ENCODE measurements at regions not wholly inside any gene's neighbourhood (a gene's known extent, or its start where the extent isn't known, plus 50 kb on each side); places are given as distances from the start of the nearest gene placed in this dataset.

- no peak for TF ChIP-seq CTCF (IDR thresholded peaks at IDR 0.05; ENCODE audit: insufficient read depth, low read depth, low read length)
- no peak overlapping the region for H3K4me3 ChIP-seq (ENCODE audit: low read depth, low read length)
- no peak for DNase-seq (ENCODE audit: low read depth)
Observed at GRCh38 chr9:21609506-21609905, 127.4 kb upstream of the IFNE start.

- no peak for DNase-seq (ENCODE audit: low read depth)
- TF ChIP-seq CTCF (IDR thresholded peaks at IDR 0.05; ENCODE audit: insufficient read depth, low read depth, low read length): no peak
- no peak overlapping the region for H3K4me3 ChIP-seq (ENCODE audit: low read depth, low read length)
Observed at GRCh38 chr9:21611891-21612290, 129.8 kb upstream of the IFNE start.

DNA sequence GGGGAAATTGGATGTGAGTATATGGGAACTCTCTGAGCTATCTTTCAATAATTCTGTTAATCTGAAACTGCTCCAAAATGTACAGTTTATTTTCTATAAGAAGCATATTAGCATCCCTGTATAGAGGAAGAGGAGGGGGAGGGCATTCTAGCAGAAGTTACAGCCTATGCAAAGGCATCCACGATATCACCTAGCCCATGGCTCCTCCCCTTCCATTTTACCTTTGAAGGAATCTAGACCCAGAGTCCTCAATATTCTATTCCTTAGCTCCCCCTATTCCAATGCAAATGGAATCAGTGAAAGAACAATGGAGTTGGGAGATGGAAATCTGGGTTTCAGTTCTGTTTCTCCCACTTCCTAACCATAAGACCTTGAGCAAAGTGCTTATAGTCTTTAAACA lies 132.9 kb upstream of the IFNE start:
- DNase-seq (ENCODE audit: low read depth): no peak
- TF ChIP-seq CTCF (IDR thresholded peaks at IDR 0.05; ENCODE audit: insufficient read depth, low read depth, low read length): no peak
- H3K4me3 ChIP-seq (ENCODE audit: low read depth, low read length): no peak overlapping the region

DNA sequence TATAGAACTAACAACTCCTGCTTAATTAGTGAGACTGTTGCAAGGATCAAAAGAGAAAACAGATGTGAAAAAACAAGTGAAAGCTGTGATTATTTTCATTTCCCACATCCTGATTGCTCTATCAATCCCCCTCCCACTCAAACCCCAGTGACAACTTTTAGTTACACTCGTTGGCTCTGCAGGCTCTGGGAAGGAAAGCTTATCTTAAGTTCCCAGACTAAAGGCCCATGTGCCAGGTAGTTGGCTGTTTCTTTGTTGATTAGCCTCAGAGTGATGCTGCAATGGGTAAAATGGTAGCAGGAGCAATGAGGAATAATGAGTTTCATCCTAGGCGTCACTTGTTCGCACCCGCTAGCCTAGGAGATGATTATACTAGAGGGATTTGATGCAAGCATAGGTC lies 133.3 kb upstream of the IFNE start:
- peak; percentile 12 for DNase-seq (ENCODE audit: low read depth)

DNA sequence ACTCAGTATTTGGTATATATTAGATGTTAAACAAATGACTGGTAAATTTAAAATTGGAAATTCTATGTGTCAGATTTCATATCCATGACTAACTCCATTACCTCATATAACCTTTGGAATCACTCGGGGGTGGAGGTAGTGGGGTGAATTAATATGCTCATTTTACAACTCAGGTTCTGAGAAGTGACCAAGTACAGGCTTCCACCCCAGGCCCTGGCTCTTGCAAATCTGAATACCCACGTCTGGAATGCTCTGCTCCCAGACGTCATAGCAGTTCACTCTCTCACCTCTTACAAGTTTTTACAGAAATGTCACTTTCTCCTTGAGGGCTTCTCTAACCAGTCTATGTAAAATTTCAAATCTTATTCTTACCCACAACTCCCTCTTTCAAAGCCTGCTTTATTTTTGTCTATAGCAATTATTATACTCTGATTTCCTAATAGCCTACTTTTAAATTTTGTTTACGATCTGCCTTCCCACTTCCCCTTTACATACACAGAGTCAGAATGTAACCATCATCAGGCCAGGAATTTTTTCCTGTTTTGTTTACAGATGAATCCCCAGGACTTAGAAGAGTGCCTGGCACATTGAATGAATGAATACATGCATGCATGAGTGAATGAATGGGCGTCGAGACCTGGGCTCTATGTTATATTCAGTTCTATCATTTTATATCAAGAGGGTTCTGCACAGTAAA lies 134.1 kb upstream of the IFNE start:
- H3K4me3 ChIP-seq (ENCODE audit: low read depth, low read length): no peak overlapping the region
- TF ChIP-seq CTCF (IDR thresholded peaks at IDR 0.05; ENCODE audit: insufficient read depth, low read depth, low read length): no peak
- DNase-seq (ENCODE audit: low read depth): peak; percentile 93

More for the DNA sequence above, 133.3 kb upstream of the IFNE start:
- TF ChIP-seq CTCF (IDR thresholded peaks at IDR 0.05; ENCODE audit: insufficient read depth, low read depth, low read length): no peak
- H3K4me3 ChIP-seq (ENCODE audit: low read depth, low read length): no peak overlapping the region

GRCh38 chr9:21624675-21625644 lies 142.8 kb upstream of the IFNE start:
- no peak for DNase-seq (ENCODE audit: low read depth)
- TF ChIP-seq CTCF (IDR thresholded peaks at IDR 0.05; ENCODE audit: insufficient read depth, low read depth, low read length): no peak
- H3K4me3 ChIP-seq (ENCODE audit: low read depth, low read length): no peak overlapping the region
